Left renal cortex interstitium (tissue), 4 donors: ENCODE measurements at regions not wholly inside any gene's neighbourhood (a gene's known extent, or its start where the extent isn't known, plus 50 kb on each side); places are given as distances from the start of the nearest gene placed in this dataset.

Source experiments
- DNase-seq, 4 donors: peaks; one replicate each; pipeline ENCODE4 v3.0.0-alpha.2; 2013; ENCODE audit warnings: low read depth in 4 of 4, low spot score in 2 of 4, missing footprints in 1 of 4

DNA sequence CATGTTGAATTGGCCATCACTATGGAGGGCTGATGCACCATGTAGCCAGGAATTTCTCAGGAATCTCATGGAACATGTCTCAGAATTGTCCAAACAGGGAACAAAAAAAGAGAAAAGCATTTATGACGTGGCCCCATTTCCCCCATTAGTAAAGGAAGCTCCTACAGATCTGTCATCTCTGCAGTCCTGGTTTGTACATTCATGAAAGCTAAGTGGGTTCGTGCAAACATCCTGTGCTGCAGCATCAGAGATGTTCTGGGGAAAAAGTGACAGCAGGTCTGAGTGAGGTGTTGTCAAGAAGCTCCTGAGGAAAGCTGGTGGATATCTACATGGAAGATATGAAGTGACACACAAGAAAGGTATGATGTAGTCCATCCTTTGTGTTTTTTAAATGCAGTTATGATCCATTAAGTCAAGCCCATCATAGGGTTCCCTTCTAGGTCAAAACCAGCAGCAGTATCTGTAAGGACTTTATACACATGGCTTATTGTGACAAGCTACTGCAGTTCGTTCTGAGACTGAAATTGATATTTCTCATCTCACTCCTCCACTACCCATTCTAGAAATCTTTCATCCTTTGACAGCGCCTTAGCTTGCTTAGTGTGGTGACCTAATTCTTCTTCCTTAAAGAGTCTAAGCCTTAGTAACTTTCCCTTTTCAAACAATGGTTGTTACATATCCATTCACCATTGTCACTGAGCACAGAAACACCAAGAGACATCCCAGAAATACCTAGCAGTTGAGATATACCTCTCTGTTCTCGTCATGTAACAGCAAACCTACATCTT is 200.0 kb upstream of the TCF21 start:
- no peak for DNase-seq

DNA sequence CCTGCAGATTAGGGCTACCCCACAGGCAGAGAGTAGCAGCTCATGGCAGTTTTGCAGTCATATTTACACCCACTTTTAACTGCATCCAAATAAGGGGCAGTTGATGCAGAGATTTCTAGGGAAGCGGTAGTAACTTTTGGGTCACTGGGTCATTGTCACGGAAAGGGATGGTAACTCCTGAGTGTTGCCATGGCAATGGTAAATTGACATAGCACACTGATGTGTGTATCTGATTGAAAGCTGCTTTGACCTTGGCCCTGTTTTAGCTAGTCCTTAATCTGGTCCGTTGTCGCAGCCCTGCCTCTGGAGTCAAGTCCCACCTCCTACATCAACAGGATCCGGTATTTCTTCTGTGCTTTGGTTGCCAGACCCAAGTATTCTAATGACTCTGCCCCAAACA is 199.1 kb upstream of the TCF21 start:
- no peak for DNase-seq

DNA sequence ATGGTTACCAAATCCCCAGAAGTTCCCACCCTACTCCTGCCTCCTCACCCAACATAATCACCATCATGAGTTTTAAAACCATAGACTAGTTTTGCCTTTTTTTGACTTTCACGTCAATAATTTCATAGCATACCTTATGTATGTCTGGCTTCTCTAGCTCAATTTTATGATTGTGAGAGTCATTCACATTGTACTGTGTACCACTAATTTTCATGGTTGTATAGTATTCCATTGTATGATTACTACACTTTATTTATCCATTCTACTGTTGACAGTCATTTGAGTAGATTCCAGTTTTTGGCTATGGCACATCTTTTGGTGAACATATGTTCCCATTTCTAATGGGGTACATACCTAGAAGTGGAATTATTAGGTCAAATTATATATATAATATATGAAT is 195.3 kb upstream of the TCF21 start:
- no peak for DNase-seq

GRCh38 chr6:133697185-133697584 is 191.7 kb upstream of the TCF21 start:
- no peak for DNase-seq

GRCh38 chr6:133697666-133698065 is 191.2 kb upstream of the TCF21 start:
- DNase-seq, result no peak

DNA sequence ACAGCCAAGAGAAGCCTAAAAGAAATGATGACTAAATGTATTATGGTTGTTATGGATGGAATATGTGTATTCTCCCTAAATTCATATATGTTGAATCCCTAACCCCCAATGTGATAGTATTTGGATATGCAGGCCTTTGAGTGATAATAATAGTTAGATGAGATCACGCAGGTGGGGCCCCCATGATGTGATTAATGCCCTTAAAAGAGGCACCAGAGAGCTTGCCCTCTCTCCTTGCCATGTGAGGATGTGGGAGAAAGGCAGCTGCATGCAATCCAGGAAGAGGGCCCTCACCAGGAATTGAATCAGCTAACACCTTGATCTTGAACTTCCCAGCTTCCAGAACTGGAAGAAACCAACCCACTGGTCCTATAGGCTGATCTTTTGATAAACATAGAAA is 190.6 kb upstream of the TCF21 start:
- DNase-seq, result no peak

DNA sequence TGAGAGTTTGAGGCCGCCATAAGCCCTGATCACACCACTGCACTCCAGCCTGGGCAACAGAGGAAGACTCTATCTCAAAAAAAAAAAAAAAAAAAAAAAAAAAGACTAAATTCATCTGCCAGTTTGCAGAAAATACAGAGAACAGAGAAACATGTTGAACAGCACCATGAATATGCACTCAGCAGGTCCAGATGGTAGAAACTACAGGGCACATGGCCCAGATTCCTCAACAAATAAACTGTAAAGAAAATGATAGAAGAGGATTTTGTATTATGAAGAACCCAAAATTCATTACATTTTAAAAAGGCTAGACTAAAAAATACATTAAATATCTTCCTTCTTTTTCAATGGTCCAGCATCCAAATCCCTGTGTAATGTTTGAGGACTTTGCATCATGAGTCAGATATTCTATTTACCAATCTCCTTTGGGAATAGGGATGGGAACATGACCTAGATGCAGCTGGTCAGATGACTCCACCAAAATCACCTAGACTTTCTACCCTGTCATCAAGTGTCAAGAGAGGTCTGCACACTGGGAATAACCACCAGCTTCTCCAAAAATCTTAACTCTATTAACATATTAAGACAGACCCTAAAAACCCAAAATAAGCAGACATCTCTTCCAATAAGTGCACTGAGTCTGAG is 189.1 kb upstream of the TCF21 start:
- DNase-seq, result no peak

- DNase-seq, result peak in 2 of 4 donors; percentile 63 to 68
Observed at GRCh38 chr6:133701633-133702331, 187.1 kb upstream of the TCF21 start.

- DNase-seq, result no peak
Observed at GRCh38 chr6:133704371-133704770, 184.5 kb upstream of the TCF21 start.

DNA sequence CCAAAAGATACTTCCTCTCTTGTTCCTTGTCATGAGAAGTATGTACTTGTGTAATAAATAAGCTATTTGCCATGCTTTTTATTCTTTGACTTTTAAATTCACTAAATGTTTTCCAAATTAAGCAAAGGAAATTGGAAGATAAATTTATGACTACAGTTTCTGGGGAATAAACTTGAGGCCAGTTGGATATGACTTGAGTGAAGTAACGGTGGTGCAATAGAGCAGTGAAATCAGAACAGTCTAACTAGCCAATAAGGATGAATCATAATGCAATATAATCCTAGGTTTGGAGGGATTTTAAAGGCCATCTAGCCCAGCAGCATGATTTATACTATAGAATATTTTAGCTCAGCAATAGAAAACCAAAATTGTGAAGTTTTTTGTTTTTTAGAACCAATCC is 183.8 kb upstream of the TCF21 start:
- no peak for DNase-seq

GRCh38 chr6:133705731-133706130 is 183.2 kb upstream of the TCF21 start:
- DNase-seq, result no peak

DNA sequence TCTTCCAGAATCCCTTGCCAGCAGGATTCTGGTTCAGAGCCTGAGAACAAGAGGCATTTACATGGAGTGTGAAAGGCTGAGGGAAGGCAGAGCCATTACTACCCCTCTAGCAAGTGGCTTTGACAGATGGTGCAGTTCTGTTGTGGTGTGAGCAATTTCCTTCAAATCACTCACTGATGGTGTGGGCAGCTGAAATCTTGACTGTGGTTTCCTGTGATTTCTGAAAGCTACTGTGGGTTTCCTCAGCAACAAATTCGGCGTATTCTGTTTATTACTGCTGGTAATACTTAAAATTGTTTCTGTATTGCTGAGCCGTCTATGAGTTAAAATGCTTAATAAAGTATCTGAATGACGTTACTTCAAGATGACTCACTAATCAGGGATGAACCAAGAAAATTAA is 181.5 kb upstream of the TCF21 start:
- no peak for DNase-seq

DNA sequence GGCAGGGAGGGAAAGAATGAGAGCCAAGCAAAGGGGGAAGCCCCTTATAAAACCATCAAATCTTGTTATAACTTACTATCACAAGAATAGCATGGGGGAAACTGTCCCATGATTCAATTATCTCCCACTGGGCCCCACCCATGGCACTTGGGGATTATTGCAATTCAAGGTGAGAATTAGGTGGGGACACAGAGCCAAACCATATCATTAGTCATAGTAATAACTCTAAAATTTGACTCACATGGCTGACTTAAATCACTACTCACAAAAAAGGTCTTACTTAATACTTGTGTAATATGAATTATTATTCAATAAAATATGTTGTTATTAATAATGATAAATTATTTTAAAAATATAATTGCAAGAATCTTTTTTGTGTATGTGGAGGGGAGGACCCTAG is 178.1 kb upstream of the TCF21 start:
- DNase-seq, result no peak

GRCh38 chr6:133715270-133715669 is 173.6 kb upstream of the TCF21 start:
- no peak for DNase-seq

DNA sequence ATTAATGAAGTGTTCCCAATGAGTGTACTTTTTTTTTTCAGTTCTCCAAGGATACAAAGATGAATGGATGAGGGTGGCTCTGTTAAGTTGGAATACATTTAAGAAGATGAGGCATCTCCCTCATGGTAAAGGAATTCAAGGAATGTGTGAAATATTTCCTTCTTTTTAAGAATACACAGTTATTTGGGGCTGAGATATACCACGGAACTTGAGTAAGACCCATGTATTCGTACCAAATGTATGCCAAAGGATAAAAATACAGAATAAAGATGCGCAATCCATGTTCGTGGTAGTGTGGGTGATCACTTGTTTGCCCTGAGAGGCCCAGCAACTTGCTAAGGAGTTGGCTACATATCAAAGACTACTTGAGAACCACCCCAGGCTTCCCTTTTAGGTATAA is 164.2 kb upstream of the TCF21 start:
- DNase-seq, result no peak

GRCh38 chr6:133726188-133726587 is 162.7 kb upstream of the TCF21 start:
- DNase-seq, result no peak

DNA sequence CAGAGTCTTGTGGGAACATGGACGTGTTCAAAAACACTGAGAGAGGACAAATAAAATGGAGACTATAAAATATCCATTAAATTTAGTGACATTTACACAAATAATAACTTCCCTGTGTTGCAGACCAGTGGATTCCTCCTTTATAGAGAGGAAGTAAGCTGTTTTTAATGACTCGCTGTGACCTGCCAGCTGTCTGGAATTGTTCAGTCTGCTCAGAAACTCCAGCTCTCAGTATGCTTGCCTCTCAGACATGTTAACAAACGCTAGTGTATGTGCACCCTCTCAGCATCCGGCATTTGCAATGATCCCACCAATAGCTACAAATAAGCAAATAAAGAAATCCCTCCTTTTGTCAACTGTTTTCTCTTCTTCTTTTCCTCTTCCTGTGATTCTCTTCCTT is 158.0 kb upstream of the TCF21 start:
- DNase-seq, result peak in 3 of 4 donors; percentile 53 to 66 (median 56)

DNA sequence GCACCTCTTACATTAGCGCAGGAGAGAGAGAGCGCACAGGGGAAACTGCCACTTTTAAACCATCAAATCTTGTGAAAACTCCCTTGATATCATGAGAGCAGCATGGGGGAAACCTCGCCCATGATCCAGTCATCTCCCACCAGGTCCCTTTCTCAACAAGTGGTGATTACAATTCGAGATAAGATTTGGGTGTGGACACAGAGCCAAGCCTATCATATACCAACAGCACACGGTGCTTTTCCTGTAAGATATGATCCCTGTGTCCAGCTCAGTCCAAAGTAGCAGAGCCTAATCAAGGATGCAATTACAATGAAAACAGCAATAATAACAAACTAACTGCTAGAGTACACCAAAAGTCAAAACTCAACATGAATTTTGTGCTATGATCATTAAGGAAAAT is 148.7 kb upstream of the TCF21 start:
- DNase-seq, result no peak

DNA sequence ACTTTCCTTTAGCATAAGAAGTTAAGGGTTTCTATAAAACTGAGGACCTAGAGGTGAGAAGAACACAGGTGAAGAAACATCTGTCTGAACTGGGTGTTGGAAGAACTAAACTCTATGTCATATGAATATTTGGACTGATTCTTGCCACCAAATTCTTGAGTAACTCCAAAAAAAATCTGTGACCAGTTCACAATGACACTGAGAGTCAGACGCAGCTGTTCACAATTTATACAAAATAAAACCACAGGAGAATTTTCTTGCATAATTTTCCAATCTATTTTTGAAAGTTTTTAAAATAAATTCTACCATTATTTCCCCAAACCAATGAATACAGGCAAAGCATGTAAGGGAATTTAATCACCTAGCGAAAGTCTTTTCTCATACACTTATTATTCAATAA is 148.1 kb upstream of the TCF21 start:
- no peak for DNase-seq

DNA sequence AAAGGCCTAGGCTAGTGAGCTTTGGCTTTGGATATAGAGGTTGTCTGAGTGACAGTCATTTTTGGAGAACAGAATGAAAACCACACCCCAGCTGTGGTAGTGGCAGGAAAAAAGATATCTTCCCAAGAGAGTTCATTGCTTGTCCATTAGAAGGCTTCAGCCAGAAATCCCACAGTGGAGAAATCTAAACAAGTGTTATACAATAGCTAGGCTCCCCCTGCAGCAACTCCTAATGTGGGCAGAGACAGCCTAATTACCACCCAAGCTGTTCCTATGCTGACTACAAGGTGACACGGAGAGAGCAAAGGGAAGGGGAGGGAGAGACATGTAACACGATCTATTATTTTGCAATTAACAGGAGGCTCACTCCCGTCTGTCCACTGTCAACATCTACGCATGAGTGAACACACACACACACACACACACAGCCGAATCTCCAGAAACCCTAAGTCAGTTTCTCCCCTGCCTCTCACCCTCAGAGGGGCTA is 147.5 kb upstream of the TCF21 start:
- DNase-seq, result peak in 3 of 4 donors; percentile 39 to 69 (median 68)

DNA sequence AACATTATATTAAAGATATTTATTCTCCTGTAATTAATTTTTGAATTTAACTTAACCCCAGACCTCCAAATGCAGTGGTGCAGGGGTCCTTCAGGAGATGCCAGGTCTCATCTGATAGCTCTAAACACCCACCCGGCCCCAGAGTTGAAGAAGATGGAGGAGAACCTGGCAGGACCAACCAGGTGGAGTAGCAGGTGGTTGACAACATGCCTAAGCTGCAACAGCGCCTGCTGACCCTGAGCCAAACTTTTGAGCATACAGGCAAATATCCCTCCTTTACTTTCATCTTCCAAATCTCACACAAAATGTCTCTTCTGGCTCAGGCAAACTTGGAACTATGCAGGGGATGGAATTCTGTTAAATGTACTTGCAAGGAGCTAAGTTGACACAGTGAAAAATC is 145.3 kb upstream of the TCF21 start:
- no peak for DNase-seq

DNA sequence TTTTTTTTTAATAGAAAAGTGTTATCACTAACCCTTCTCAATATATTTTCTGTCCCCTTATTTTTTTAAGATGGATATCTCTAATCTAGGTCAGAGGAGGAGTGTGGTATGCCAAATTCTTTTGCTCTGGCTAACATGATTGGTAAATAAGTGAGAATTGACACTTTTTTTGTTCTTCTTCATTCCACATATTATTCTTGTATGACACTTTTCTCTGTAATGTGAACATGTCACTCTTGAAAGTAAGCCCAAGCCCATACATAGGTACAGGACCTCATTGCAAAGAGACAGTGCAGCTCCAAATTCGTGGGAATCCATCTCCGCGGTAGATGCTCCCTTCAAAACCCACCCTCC is 142.5 kb upstream of the TCF21 start:
- no peak for DNase-seq
